Gastrocnemius medialis (tissue), 4 donors: ENCODE measurements at regions not wholly inside any gene's neighbourhood (a gene's known extent, or its start where the extent isn't known, plus 50 kb on each side); places are given as distances from the start of the nearest gene placed in this dataset.

Experiments
- CTCF ChIP-seq, 5 experiments: fragments of 450-650 bp in 3 of 5; fragments of 200-600 bp in 2 of 5; sonication (generic) in 2 of 5; IDR thresholded peaks in 4 of 5; conservative IDR thresholded peaks in 1 of 5; 1 replicate in 4 of 5; 2 replicates in 1 of 5; pipeline ENCODE4 v1.5.1; 2016 to 2019; ENCODE audit warnings: antibody characterized with exemption in 5 of 5, mild to moderate bottlenecking in 3 of 5, moderate library complexity in 3 of 5
- POLR2A ChIP-seq, 2 donors: fragments of 450-650 bp; IDR thresholded peaks; one replicate each; pipeline ENCODE4 v1.6.1; 2017; ENCODE audit warnings: antibody characterized with exemption in 2 of 2, mild to moderate bottlenecking in 2 of 2, moderate library complexity in 2 of 2

GRCh38 chr21:27515676-27516075, 548.8 kb upstream of the ADAMTS5 start:
- TF ChIP-seq POLR2A (IDR thresholded peaks at IDR 0.05) (no peak), CTCF (IDR thresholded peaks at IDR 0.05 in 4 of 5, conservative IDR thresholded peaks at IDR 0.05 in 1 of 5) (no peak)
